Stimulated activated CD4-positive, alpha-beta T cell treated with anti-CD3 and anti-CD28 coated beads, TNF-alpha, amount 100 ng/mL, for 4 hours (primary cell): ENCODE measurements at regions not wholly inside any gene's neighbourhood (a gene's known extent, or its start where the extent isn't known, plus 50 kb on each side); places are given as distances from the start of the nearest gene placed in this dataset.

ENCODE experiments used
- DNase-seq, 3 experiments: peaks; one replicate each; pipeline ENCODE4 v3.0.0-alpha.2; 2020; ENCODE audit warnings: low read depth in 3 of 3

- DNase-seq = no peak
Measured at GRCh38 chr2:225340923-225341322, 58.6 kb upstream of the NYAP2 start.

- no peak for DNase-seq
Measured at GRCh38 chr2:225337183-225337582, 62.3 kb upstream of the NYAP2 start.

DNA sequence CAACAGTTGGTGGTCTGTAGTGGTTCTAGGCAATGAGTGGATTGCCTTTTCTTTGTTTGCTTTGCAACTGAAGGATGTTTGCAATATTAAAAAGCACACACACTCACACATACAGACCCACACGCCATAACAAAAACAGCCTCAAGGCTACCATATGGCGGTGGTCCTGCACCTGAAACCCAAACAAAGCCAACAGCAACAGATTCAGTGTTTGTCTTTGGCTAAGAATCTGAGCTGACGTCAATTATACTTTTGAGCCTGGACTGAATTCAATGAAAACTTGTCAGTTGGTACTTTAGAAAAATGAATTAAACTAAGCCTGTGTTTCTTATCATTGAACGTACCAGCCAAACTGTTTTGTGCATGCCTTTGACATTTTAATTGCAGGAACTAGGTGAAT is 65.0 kb upstream of the NYAP2 start:
- no peak for DNase-seq

DNA sequence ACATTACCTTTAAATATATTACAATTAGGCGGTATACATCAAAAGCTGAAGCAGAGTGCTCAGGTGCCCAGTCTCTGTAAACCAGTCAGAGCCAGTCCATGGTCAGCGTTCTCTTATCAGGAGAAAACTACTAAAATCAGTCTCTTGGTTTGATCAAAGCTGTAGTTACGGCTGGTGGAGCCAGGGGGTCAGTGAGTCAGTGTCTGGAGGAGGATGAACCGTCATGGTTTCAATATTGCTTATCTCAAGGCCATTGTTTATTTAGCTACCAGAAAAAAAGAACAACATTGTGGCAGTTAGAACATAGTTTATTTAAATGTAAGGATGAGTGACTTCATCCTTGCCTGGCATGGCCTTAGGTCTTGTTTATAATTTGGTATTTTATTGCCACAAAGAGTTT is 71.3 kb upstream of the NYAP2 start:
- no peak for DNase-seq

GRCh38 chr2:225326969-225327368 is 72.5 kb upstream of the NYAP2 start:
- no peak for DNase-seq

DNA sequence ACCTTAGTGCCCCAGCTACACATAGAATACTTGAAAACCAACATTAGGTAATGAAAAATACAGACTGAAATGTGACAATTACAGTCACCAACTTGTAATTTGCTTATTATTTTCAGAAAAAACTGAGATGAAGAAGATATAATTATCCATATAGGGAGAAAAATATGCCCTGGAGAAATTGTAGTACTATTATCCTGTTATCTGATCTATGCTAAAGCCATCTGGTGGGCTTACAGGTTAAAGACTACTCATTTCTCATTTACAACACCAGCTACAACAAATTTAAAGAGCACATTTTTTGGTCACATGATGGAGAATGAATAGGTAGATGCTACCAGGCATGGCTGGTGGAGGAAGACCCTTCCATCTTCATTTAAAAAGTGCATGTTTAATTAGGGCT is 79.6 kb upstream of the NYAP2 start:
- DNase-seq = no peak

DNA sequence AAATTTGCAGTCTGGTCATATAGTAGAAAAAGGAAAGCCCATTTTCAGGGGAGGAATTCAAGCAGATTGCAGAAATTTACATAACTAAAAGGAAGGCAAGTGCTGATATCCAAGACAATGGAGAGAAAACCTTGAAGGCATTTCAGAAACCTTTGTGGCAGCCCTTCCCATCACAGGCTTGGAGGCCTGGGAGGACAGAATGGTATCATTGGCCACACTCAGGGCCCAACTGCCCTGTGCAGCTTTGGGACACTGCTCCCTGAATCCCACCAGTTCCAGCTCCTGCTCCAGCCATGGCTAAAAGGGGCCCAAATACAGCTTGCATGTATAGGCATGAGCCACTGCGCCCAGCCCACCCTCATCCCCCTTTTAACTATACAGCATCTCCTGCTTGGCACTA is 81.1 kb upstream of the NYAP2 start:
- DNase-seq = no peak

GRCh38 chr2:225317186-225317585 is 82.3 kb upstream of the NYAP2 start:
- DNase-seq = no peak

DNA sequence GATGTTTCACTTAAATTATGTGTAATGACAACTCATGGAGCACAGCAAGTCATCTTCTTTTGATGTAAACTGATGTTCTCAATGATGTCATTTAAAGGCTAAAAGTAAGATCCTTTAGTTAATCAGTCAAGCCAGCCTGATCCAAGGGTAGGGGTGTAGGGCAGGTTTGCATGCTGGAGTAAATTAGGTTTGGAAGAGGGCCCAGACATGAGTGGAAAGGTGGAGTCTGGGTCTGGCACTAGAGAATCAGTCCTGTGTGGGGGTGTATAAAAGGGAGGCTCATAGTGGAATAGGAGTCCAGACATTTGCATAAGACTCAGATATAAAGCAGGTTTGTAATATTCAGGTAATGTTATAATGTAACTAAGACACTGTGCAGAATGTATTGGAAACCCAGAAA is 88.8 kb upstream of the NYAP2 start:
- DNase-seq = no peak

DNA sequence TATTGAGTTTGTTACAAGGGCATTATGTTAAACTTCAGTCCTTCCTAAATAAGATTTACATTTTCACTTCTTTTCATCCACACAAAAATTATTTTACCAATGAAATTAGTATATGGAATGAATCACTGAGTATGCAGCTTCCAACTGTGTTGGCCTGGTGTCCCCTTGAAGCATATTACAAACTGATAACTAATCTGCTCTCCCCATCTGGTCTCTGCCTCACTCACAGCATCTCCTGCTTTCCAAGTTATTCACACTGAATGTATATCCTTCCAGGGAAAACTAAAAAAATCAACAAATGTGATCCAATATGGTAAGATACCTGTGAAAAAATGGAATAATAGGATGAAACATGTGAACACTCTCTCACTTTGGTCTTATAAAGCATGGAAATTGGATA is 90.0 kb upstream of the NYAP2 start:
- no peak for DNase-seq

DNA sequence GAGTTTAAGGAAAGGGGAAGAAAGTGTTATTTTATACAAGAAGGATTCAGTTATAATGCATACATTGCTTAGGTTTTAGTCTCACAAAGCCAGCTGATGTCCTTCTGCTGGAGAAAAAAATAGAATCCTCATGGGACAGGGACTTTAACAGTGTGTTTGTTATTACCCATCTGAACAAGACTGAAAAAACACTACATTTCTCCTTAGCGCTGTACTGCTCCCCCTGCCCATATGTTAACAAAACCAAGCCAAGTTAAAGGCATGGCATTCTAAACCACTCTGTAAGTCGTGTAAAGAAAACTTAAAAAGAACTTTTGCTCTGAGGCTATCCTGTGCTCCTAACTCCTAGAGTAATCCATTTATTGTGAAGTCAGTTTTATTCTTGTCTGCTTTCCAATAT is 102.6 kb upstream of the NYAP2 start:
- no peak for DNase-seq

DNA sequence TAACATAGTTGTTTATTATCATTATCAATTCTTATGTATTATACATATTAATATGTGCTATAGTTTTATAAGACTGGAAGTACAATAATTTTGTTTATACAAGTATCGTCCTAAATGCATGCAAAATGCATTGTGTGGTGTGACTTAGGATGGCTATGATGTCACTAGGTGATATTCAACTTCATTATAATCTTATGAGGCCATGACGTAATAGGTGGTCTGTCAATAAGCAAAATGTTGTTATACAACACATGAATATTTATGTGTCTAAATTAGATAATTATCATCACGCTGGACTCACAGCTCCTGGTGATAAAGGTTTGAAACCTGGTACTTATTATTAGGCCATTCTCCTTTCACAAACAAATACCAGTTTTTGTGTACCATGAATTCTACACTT is 104.4 kb upstream of the NYAP2 start:
- DNase-seq = no peak

DNA sequence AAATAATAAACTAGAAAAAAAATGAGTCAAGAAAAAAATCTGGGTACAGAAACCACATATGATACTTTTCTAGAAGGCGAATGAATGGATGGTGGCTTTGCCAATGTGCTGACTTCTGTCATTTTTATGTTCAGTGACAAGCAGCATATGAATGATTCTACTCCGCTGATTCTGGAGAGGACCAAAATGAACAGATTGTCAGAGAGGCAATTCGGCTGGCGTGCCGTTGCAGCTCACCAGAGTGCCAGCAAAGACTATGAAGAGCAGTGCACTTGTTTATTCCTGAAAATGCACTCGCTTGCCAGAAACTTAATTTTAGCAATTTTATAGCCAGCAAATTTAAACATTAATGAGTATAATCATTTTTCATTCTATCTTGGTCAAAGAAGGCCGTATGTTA is 105.9 kb upstream of the NYAP2 start:
- no peak for DNase-seq

- no peak for DNase-seq
Measured at GRCh38 chr2:225290757-225291400, 108.6 kb upstream of the NYAP2 start.

GRCh38 chr2:225289659-225290058 is 109.9 kb upstream of the NYAP2 start:
- DNase-seq = no peak

DNA sequence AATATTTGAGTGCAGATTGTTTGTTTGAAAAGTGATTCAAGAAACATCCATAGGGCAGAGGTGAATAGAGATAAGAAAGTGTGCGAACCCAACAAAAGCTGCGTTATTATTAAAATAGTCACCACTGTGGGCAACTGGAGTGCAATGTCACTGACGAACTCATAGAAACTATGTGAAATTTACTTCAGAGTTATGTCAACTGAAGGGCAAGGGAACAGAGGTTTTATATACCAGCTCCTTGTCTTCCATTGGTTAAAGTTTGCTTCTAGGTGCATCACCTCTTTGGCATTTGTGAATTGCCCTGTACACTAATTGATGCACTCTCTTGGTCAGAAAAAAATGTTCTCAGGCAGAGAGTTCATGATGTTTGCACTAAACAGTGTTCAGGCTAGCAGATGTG is 110.5 kb upstream of the NYAP2 start:
- DNase-seq = no peak

DNA sequence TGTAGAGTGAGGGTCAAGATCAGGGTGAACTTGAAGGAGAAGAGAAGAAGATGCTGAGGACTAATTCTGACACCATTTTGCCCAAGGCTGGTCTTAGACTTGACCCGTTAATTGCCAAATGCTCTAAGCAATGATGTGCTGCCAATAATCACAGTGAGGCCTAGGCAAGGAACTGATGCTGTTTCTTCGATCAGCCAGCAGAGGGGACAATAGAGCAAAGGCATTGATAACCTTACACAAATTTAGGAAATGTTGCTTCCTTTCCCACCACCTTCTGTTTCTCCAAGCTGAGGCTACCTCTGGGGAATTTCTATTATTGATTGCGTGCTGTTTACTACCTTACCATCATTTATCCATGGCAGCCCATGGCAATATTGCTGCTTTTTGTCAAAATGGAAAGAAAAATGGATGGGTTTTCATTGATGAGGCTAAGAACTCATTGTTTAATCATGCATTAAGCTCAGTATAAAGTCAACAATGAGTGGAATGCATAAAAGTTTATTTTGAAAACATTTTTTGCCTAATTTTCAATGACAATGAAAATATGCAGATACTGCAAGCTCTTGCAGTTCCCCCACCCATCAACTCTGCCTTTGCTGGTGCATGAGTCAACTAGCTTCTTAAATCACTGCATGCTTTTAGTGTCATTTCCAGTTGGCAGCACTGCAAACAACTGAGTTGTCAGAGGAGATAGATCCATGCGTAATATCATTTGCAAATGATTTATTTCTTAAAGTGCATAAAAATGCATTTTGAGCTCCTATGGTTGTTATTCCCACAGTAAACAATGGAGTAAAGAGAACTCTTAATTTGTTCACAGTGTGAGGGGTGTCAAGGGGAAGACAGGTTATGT is 116.4 kb upstream of the NYAP2 start:
- DNase-seq = peak in 1 of 3 experiments; percentile 2

GRCh38 chr2:225276207-225276606 is 123.3 kb upstream of the NYAP2 start:
- DNase-seq = no peak

DNA sequence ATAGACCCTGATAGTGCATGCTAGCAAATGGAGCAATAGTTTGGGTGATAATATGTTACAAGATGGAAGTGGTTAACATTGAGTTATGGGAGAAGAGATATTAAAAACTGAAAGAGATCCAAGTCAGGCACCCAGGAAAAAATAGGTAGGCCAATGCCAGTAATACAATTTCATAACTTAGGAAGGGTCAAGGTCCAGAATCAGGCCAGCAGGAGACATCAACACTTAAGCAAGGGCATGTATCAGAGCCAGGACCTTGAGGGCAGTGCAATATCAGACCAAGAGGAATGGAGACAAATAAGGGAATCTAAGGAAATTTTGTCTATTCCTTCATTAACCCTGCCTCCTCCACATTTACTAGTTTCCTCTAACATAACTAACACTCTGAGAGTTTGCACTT is 124.1 kb upstream of the NYAP2 start:
- no peak for DNase-seq

GRCh38 chr2:225274751-225275150 is 124.8 kb upstream of the NYAP2 start:
- no peak for DNase-seq

- DNase-seq = no peak
Measured at GRCh38 chr2:225272173-225272572, 127.3 kb upstream of the NYAP2 start.

DNA sequence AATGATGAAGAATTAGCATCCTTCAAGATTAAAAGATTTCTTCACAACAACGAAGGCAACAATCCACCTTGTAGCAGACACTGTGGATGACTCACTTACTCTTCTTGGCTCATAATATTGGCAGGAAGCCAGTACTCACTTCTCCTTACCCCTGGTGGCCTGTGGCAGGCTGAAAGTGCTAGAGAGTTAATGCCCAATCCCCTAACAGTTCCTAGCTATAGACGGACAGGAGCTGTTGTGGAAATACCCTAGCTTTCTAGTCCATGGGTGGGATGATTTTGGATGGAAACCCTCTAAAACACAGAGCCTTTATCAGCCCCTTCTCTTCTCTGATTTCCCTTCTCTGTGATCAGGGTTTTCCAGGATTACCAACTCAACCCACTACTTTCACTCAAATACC is 128.6 kb upstream of the NYAP2 start:
- DNase-seq = peak in 1 of 3 experiments; percentile 3

- DNase-seq = no peak
Measured at GRCh38 chr2:225270053-225270452, 129.5 kb upstream of the NYAP2 start.

DNA sequence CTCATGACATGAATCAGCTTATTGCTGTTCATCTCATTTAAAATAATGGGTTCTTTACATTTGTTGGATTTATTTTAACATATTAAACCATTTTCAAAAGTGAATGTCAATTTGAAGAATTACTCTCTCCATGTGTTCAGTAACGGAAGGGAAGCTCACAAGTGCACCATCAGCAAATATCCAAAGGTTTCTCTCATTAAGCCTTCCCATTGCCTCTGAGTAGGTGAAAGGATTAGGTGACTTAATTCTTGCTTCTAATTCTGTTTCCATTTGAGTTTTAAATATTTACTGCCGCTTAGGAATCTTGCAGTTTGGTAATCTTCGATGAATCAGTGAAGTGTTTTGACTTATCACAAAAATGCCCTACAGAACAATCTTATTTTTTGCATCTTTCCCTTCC is 145.1 kb upstream of the NYAP2 start:
- no peak for DNase-seq
